ENCODE measurements at regions not wholly inside any gene's neighbourhood (a gene's known extent, or its start where the extent isn't known, plus 50 kb on each side); places are given as distances from the start of the nearest gene placed in this dataset.

DNA sequence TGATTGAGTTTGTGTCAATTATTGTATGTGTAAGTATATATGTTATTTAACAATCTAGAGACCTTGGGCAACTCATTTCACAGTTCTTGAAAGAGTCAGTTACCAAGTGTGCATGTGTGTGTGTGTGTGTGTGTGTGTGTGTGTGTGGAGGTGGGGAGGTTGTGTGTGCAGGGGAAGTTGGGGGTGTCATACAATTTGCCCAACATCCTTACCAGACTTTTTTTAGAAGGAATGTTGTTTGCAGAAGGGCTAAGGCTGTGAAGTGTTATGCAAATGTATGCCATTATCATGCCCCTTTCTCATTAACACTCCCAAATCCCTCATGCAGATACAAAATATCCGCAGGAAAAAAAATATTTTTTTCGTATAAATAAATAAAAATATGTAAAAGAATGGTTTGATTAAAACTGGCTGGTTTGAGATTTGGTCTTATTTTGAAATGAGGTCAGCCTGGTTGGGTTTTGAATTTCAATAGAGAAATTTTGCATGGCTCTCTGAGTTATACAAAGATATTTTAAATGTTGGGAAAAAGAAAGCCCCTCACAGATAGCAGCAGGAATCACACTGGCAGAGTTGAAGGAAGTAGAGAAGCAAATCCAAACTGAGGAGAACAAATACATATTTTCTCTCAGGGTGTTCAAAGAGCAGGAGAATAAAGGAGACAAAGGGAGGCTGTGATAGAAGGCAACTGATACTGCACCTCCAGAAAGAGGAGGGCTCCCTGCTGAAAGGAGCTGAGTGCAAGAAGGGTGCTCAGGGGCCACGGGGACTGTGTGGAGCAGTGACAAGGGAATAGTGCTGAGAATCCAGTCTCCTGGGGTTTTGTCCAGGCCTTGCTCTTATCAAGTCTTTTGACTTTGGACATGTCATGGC, 1365.5 kb upstream of the CELF4 start:
- no peak for DNase-seq (ENCODE audit: low read depth)

DNA sequence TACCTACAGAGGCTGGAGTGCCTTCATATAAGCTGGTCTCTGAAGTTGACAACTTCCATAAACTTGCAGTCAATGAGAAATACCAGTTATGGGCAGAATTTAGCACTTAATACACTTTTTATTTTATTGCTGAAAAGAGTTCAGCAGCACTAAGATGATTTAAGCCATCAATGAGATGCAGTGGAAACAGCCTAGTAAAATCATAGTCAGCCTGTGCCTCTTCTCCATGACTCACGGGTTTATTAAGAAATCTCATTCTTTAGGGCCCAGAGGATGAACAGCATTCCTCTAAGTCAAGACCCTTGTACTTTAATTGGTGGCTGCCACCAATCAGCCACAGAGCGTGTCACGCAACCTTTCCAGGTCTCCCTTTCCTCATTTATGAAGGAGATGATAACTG, 1357.9 kb upstream of the CELF4 start:
- DNase-seq (ENCODE audit: low read depth), result no peak

DNA sequence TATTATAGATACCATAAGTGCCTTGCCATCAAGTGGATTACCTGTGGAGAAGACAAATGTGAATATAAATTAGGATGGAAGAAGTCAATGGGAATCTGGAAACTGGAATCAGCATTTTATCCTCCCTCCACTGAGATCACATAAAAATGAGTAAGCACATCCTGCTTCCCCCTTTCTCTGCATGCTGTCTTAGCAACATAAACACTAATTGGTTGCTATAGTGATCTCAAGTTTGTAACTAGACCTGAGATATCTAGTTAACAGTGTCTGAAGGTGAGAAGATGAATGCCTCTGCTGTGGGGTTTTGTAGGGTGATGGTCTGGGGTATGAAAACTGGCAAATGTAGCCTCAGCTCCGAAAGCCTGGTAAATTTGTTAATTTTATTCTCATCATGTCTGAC, 1357.5 kb upstream of the CELF4 start:
- DNase-seq (ENCODE audit: low read depth), result no peak

DNA sequence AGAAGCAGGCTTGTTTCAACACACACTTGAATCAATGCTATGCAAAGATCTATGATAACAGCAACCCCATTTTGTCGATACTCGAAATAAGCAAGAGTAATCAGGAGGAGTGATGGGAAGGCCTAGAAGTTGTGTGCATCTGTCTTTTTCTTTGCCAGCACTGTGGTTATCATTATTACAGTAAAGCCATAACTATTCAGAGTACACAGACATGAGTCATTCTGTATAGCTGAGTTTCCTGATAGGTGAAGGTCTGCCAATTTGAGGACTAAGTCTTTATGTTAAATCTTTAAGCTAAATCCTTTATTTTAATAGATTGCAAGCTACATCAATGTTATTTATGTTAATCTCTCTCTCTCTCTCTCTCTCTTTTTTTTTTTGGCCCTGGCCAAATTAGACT, 1344.4 kb upstream of the CELF4 start:
- no peak for DNase-seq (ENCODE audit: low read depth)

DNA sequence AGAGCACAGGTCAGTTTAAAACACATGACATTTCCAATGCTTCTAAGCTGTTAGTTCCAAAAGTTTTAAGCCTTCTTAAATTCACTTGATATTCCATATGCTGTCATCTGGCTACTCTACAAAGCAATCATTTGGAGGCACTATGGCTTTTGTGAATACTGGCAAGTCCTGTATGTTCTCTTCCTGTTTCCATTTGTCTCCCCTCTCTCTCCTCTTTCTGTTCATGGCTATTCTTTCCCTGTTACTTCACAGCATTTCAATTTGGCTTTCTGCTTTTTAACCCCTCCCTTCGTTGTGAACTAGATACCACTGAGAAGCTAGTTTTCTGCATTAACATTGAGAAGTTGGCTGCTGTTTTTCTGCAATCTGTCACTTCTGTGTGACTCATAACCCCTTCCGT, 1337.2 kb upstream of the CELF4 start:
- DNase-seq (ENCODE audit: low read depth), result no peak

DNA sequence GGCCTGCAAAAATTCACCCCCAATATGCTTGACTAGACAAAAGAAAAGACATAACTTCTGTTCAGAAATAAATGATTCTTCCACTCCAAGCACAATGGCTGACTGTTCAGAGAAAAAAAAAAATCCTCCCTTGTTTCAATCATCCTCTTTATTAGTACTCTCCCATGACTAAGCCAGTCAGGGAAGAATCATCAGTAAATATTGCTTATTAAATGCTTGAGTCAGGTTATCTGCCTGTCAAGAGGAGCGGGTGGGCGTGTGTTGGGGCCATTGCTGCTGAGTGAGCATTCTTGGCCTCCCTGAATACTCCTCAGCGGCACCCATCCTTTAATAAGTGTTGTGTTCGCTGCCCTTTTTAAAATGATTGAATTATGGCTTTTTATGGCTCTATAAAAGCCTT, 1334.8 kb upstream of the CELF4 start:
- DNase-seq (ENCODE audit: low read depth), result no peak

DNA sequence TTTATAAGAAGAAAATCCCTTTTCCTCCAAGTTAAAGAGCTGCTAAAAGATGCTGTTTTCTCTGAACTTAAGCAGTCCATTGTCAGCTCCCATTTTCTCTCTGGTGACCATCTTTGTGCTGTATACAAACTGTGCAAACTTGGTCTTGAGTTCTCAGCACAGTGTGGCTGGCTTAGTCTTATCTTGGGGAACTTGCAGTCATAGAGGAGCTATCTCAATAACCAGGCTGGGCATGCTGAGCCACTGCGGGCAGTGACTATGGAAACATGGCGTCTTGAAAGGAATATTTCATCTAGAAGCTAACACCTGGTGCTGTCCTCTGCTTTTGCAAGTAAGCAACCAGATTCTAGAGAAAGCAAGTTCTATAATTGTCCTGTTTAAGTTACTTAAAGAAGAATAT, 1334.4 kb upstream of the CELF4 start:
- DNase-seq (ENCODE audit: low read depth), result no peak

DNA sequence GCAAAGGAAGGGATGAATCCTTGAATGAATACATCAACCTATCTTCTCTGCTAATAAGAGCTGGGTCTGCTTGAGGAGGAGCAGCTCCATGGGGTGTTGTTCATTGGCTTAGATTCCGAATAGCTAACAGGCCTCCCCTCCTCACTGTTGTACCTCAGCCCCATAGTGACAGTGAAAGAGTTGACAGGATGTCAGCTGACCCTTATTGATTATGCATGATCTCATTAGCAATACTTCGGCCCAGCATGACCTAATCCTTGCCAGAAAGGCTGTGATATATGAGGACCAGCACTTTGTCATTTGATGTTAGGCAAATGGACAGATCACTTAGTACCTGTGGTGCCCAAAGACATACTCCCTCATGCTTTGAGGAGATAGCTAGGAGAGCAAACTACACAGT, 1333.7 kb upstream of the CELF4 start:
- no peak for DNase-seq (ENCODE audit: low read depth)

DNA sequence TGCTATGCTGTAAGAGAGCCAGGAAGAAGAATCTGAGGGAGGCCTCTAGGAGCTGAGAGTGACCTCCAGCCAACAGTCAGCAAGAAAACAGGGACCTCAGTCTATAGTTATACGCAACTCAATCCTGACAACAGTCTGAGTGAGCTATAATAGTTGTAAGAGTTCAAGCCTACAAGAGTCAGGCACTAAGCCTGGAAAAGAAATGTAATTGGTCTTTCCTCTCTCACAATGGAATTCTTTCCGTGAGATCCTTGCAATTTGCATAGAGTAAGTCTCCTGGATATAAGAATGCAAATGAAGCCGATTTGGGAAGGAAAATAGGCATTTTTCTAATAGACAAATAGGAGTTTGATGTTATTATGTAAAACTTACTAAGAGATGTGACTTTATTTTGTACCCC, 1332.6 kb upstream of the CELF4 start:
- no peak for DNase-seq (ENCODE audit: low read depth)

DNA sequence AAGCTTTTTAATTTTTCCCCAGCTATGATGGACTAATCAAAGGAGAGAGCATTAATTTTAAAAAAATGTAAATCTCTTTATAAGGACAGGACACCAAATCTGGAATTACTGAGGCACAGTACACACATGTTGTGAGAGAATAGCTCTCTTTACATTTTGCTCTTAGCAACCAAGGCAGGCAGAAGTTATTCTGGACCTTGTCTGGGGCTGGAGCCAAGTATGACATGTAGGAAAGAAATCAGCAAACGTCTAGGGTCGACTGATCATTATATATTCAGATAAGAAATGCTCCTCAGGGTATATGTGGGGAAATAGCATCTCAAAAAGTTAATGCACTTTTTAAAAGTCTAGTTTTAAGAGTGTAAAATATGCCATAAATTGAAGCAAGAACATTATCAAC, 1330.0 kb upstream of the CELF4 start:
- no peak for DNase-seq (ENCODE audit: low read depth)

DNA sequence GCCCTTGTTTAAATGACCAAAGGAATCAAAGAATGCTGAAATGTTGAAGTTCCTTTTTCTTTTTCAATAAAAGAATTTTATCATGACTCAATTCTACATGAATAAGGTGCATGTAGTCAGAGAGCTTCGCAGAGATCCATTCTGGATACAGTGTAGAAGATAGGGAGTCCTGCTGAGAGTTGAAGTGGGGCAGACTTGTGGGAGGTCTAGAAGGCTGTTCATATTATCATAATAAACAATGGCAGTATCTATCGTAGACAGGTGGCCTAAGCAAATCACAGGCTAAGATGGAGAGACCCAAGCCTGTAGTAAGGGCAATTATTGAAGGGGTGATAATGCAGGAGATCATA, 1322.0 kb upstream of the CELF4 start:
- DNase-seq (ENCODE audit: low read depth), result no peak

DNA sequence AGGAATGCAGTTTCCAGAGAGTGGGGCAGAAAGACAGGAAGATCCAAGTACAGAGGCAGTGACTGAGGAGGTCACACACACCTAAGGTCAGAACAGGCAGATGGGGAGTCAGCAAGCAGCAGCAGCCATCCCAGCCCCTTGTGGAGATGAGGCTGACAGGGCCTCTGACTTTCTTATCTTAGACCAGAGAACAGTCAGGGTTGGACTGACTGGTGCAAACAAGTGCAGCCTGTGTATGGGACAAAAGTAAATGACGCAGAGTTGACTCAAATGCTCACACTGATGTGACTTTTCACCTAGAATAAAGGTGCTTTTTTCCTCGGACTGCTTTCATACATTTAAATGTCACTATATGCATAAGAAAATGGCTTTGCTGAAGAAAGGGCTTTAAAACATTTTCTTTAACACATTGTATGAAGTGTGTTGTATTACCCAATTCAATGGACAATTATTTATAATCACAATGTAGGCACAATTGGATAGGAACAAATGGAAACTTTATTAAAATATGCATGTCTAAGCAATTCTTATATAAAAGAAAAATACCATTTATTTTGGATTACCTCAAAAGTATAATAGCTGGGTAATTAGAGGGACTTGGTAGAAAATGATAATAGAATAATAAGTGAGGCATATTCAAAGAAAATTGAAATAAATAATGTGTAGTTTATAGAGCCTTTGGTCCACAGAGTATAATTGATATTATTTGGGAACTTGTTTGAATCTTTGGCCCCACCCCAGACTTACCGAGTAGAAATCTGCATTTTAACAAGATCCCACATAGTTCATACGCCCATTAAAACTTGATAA, 1321.5 kb upstream of the CELF4 start:
- no peak for DNase-seq (ENCODE audit: low read depth)

DNA sequence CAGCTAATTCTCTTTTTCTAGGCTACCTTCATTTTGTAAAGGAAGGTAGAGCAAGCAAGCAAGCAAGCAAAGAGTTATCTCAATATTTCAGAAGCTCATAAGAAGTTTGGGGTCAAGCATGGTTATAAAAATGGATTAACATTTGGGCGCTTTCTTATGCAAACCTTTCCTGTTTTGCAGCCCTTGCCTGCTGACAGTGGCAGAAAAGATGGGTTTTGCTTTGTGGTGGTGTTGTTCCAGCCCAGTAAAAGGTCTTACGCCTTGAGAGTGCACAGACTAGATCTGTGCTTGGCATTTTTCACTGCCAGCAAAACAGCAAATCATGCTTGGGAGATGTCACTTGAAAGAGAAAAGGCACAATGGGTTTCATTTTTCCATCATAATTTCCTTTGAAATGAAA, 1320.6 kb upstream of the CELF4 start:
- no peak for DNase-seq (ENCODE audit: low read depth)

DNA sequence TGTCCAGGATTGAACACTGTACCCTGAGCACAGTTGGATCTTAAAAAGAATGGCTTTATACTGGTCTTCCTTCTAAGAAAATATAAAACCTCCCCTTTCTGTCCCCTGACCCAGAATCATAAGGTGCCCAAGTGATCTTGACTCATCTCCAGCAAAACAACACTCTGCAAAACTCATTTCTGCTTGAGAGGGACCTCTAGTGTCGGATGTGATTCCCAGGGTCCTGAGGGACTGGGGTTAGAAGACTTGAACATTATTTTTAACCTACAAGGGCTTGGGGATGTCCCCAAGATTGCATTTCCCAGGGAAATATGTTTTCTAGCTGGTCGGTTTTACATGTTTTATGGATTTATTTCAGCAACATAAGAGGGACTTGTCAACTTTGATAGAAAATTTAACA, 1318.5 kb upstream of the CELF4 start:
- no peak for DNase-seq (ENCODE audit: low read depth)

DNA sequence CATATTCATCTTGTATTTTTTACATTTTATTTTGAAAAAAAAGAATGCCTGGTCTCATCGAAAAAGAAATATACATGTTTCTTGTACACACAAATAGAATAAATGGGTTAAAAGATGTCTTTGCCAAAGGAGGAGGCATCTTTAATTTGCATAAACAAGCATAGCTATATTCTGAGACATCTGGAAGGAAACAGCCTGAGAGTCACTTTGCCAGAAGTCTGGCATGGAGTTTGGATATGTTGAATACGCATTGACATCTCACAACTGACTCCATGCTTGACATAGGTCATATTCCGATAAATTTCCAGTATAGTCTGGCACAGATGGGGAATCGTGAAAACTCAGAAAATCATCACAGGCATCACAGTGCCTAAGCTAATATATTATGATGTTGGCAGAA, 1317.5 kb upstream of the CELF4 start:
- no peak for DNase-seq (ENCODE audit: low read depth)

DNA sequence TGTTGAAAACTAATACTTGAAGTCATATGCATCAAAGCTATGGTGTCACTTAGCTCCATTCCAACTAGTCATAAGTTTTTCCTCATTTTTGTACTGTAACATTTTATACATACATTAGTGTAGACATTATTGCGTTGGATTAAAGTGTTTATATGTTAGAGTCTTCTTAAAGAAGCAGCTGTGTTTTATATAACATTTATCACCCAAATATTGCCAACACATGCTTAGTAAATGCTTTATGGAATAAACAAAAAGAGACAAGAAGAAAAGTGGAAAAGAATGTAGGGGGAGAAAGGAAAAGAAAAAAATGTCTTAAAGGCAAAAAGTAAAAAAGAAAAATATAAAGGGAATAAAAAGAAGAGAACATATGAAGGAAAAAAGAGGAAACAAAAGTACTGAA, 1314.3 kb upstream of the CELF4 start:
- no peak for DNase-seq (ENCODE audit: low read depth)

DNA sequence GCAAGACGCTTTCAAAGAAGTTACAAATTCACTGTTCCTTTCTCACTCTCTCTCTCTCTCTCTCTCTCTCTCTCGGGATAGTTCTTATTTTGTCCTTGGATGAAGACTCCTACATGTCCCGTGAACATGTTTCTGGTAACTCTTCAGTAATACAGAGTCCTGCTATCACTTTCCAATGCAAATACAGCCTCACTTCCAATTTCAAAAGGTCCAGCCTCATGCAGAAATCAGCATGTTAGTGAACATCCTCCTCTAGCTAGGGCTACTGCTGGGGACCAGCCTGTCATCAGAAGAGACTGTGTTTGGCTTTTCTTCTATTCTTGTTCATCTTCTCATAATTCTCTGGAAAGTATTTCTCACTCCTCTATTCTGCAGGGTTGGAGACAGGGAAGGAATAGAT, 1306.7 kb upstream of the CELF4 start:
- no peak for DNase-seq (ENCODE audit: low read depth)

DNA sequence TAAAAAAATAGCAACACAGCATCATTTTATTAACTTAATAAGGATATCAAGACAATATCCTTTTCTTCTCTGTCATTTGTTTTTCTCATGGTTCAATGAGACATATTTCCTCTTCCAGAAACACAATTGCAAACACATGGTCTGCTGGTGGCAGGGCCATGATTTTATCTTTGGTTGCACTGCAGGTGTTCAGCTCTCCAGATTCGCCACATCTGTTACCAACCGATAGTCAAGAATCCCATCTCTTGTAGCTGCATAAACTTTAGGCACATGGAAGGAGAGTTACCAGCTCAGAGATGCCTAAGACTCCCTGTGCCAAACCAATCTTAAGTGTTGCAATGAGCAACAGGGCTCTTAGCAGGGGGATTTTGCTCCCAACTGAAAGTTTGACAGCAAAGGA, 1303.2 kb upstream of the CELF4 start:
- no peak for DNase-seq (ENCODE audit: low read depth)

DNA sequence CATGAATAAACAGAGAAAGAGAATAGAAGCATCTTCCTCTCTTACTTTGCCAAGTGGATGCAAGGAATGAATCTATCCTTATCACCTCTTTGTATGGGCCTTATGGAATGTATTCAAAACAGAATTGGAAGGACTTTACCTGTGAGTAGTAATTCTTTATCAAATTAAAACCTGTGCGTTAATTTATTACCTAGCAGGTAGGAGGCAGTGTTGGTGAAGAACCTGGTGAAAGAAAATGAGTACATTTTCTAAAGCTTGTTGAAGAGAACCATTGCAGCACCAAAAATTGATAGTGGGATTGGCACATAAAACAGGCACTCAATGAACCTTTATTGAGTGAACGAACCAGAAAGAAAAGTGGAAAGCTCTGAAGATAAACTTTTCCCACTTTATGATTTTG, 1302.1 kb upstream of the CELF4 start:
- no peak for DNase-seq (ENCODE audit: low read depth)

DNA sequence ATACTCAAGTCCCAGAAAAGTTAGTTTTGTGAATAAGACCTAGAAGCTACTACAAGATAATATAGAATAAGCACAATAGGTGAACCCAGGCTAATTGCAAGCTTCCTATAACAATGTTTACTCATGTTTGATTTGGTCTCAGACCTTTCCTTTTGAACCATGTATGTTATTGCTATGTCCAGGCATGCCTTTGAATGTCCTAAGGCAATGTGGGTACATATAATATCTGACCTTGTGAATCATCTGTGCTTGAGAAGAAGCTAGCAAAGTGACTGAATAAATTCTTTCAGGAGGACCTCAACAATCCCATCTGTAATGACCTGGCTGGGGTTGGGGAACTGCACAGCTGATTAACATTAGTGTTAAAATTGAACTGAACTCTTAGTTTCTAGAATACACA, 1285.9 kb upstream of the CELF4 start:
- no peak for DNase-seq (ENCODE audit: low read depth)

DNA sequence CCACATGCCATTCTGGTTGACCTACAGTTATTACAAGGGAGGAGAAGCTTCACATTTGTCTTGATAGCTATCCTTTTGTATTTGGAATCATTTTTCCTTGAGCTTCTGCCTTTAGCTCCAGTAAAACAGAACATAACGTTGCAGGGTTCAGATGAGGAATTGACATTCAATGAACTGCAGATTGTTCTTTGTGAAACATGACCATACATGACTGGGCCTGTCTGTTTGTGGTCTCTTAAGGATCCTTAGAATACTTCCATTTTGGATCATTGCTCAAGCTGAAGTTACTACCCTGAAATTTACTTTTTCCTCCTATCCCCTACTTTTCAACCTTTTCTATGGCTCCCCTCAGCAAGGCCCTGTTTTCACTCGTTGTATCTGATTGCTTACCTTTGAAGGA, 1281.7 kb upstream of the CELF4 start:
- no peak for DNase-seq (ENCODE audit: low read depth)

DNA sequence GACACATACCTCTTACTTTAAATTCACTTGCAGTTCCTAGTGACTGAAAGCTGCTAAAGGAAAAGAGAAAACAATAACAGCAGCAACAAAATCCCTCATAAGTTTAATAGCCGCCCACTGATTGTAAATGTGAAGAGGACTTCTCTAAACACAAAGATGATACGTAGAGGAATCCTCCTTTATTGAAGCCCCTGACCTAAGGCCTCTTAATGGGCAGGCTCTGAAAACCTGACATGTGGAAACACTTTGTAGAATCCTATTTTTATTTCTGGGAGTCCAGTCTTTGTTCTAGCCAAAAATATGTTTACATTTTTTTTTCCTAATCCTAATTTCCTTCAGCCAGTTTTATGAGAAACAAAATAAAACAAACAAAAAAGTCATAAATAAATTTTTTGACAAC, 1277.7 kb upstream of the CELF4 start:
- no peak for DNase-seq (ENCODE audit: low read depth)

DNA sequence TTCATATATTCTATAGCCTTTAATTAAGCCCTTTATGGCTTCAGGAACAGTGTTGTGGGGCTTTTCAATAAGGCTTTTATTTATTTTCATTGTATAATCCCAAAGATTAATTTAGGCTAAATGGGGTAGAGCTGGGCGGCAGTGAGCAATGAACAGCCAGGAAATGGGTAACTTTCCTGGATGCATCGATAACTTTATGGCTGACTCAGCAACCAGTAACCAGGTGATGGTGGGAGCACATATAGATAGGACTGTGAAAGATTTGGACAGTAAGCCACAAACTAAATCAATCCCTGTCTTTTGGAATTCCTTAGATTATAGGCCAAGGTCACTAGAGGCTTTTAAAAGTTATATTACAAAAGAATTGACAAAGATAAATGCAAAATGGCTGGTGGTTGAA, 1260.6 kb upstream of the CELF4 start:
- DNase-seq (ENCODE audit: low read depth), result no peak

DNA sequence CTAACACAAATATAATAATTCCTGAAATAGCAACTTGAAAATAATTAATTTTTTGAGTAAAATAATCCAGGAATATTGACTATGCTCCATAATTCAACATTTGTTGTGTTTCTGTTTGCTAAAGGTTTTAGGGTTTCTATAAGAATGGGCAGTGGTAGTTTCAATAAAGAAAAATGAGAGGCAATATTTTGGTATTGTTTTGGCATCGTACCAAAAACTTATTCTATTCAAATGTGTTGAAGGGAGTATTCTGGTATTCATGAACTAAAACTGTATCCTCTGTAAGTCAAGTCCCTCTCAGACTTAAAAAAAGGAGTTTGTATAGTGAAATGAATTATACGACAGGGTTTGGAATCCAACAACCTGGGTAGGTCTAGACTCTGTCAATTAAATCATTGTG, 1245.6 kb upstream of the CELF4 start:
- no peak for DNase-seq (ENCODE audit: low read depth)

Data from EH (cell line).